ENCODE measurements at regions not wholly inside any gene's neighbourhood (a gene's known extent, or its start where the extent isn't known, plus 50 kb on each side); places are given as distances from the start of the nearest gene placed in this dataset.
"Not testable (repeated sequence)": the region's sequence is repeated elsewhere in the genome, so short reads cannot be mapped to it uniquely, and the experiment has no call there.

- DNase-seq: no peak
Measured at GRCh38 chr3:10707400-10708215, 108.4 kb upstream of the SLC6A11 start.

GRCh38 chr3:10708216-10708893 is 107.7 kb upstream of the SLC6A11 start:
- DNase-seq: no peak

GRCh38 chr3:10709110-10709781 is 106.8 kb upstream of the SLC6A11 start:
- DNase-seq: no peak

- no peak for DNase-seq
Measured at GRCh38 chr3:10712121-10712520, 103.9 kb upstream of the SLC6A11 start.

- no peak for DNase-seq
Measured at GRCh38 chr3:10713656-10714055, 102.4 kb upstream of the SLC6A11 start.

- no peak for DNase-seq
Measured at GRCh38 chr3:10715886-10716285, 100.1 kb upstream of the SLC6A11 start.

GRCh38 chr3:10716964-10717363 is 99.1 kb upstream of the SLC6A11 start:
- no peak for DNase-seq

- no peak for DNase-seq
Measured at GRCh38 chr3:10717756-10718155, 98.3 kb upstream of the SLC6A11 start.

- DNase-seq: no peak
Measured at GRCh38 chr3:10721101-10721500, 94.9 kb upstream of the SLC6A11 start.

- no peak for DNase-seq
Measured at GRCh38 chr3:10722911-10723310, 93.1 kb upstream of the SLC6A11 start.

- no peak for DNase-seq
Measured at GRCh38 chr3:10723991-10724390, 92.0 kb upstream of the SLC6A11 start.

GRCh38 chr3:10725067-10725466 is 91.0 kb upstream of the SLC6A11 start:
- DNase-seq: no peak

- no peak for DNase-seq
Measured at GRCh38 chr3:10725846-10726245, 90.2 kb upstream of the SLC6A11 start.

GRCh38 chr3:10726787-10727186 is 89.2 kb upstream of the SLC6A11 start:
- no peak for DNase-seq

- no peak for DNase-seq
Measured at GRCh38 chr3:10729439-10729838, 86.6 kb upstream of the SLC6A11 start.

- no peak for DNase-seq
Measured at GRCh38 chr3:10732292-10732691, 83.7 kb upstream of the SLC6A11 start.

- no peak for DNase-seq
Measured at GRCh38 chr3:10733297-10733696, 82.7 kb upstream of the SLC6A11 start.

- DNase-seq: not testable (repeated sequence)
Measured at GRCh38 chr3:10736444-10736843, 79.6 kb upstream of the SLC6A11 start.

- DNase-seq: no peak
Measured at GRCh38 chr3:10737785-10738184, 78.2 kb upstream of the SLC6A11 start.

GRCh38 chr3:10738688-10739372 is 77.2 kb upstream of the SLC6A11 start:
- peak; percentile 50 to 69 for DNase-seq

GRCh38 chr3:10740954-10741353 is 75.1 kb upstream of the SLC6A11 start:
- DNase-seq: no peak

- DNase-seq: no peak
Measured at GRCh38 chr3:10741891-10742671, 73.9 kb upstream of the SLC6A11 start.

All from NCI-H2081 (cell line).